ENCODE measurements at regions not wholly inside any gene's neighbourhood (a gene's known extent, or its start where the extent isn't known, plus 50 kb on each side); places are given as distances from the start of the nearest gene placed in this dataset.

GRCh38 chr7:24058953-24059352 is 225.0 kb upstream of the NPY start:
- TF ChIP-seq, protein P1, sequence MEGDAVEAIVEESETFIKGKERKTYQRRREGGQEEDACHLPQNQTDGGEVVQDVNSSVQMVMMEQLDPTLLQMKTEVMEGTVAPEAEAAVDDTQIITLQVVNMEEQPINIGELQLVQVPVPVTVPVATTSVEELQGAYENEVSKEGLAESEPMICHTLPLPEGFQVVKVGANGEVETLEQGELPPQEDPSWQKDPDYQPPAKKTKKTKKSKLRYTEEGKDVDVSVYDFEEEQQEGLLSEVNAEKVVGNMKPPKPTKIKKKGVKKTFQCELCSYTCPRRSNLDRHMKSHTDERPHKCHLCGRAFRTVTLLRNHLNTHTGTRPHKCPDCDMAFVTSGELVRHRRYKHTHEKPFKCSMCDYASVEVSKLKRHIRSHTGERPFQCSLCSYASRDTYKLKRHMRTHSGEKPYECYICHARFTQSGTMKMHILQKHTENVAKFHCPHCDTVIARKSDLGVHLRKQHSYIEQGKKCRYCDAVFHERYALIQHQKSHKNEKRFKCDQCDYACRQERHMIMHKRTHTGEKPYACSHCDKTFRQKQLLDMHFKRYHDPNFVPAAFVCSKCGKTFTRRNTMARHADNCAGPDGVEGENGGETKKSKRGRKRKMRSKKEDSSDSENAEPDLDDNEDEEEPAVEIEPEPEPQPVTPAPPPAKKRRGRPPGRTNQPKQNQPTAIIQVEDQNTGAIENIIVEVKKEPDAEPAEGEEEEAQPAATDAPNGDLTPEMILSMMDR (IDR thresholded peaks at IDR 0.05): no peak
- TF ChIP-seq POLR2A (IDR thresholded peaks at IDR 0.05): no peak

Data from lower leg skin (tissue), 3 donors.